Lung (tissue), 11 donors: ENCODE measurements at regions not wholly inside any gene's neighbourhood (a gene's known extent, or its start where the extent isn't known, plus 50 kb on each side); places are given as distances from the start of the nearest gene placed in this dataset.

Experiments
- ATAC-seq: fragments of 200-7000 bp; cut with Tn5 transposase; one replicate; pipeline ENCODE4 v1.9.1; 2020; ENCODE audit warnings: moderate number of reproducible peaks; ENCODE audit not compliant: insufficient read depth, low FRiP score
- DNase-seq, 3 donors: peaks; one replicate each; pipeline ENCODE4 v3.0.0-alpha.2; 2013 to 2017
- H3K27ac ChIP-seq, 2 donors: one replicate each; pipeline ENCODE4 v1.5.1; 2013; ENCODE audit warnings: mild to moderate bottlenecking in 2 of 2, moderate library complexity in 2 of 2, control low read depth in 1 of 2, inconsistent platforms in 1 of 2, low read depth in 1 of 2, low read length in 1 of 2
- H3K27me3 ChIP-seq, 3 donors: one replicate each; pipeline ENCODE4 v1.5.1; 2013; ENCODE audit warnings: low read length in 2 of 3; ENCODE audit not compliant: control insufficient read depth in 3 of 3, insufficient read depth in 3 of 3
- H3K36me3 ChIP-seq, 4 donors: one replicate each; pipeline ENCODE4 v1.5.1; 2013; ENCODE audit warnings: low read length in 4 of 4, mild to moderate bottlenecking in 1 of 4, moderate library complexity in 1 of 4; ENCODE audit not compliant: control insufficient read depth in 4 of 4, insufficient read depth in 4 of 4
- H3K4me1 ChIP-seq, 5 donors: one replicate each; pipeline ENCODE4 v1.5.1; 2013; ENCODE audit warnings: low read length in 5 of 5, mild to moderate bottlenecking in 2 of 5, moderate library complexity in 1 of 5; ENCODE audit not compliant: control insufficient read depth in 5 of 5, insufficient read depth in 5 of 5
- H3K4me3 ChIP-seq: one replicate; pipeline ENCODE4 v1.5.1; 2013; ENCODE audit warnings: mild to moderate bottlenecking, control low read depth, moderate library complexity
- H3K9ac ChIP-seq, 2 donors: one replicate each; pipeline ENCODE4 v1.5.1; 2013; ENCODE audit warnings: low read length in 2 of 2, control low read depth in 1 of 2; ENCODE audit not compliant: insufficient read depth in 1 of 2
- H3K9me3 ChIP-seq, 4 donors: one replicate each; pipeline ENCODE4 v1.5.1; 2013; ENCODE audit warnings: low read length in 3 of 4, mild to moderate bottlenecking in 1 of 4, moderate library complexity in 1 of 4; ENCODE audit not compliant: control insufficient read depth in 4 of 4, insufficient read depth in 3 of 4
- WGBS, 2 donors: extraction: QIAGEN DNeasy Blood & Tissue Kit; methylation state at CpG; one replicate each; pipeline ENCODE4 v1.1.7; 2013; 5-methylcytosine and 5-hydroxymethylcytosine counted together
- TF ChIP-seq, protein P1 (sequence below): IDR thresholded peaks from 2 replicates; pipeline ENCODE4 v1.5.1; 2012; ENCODE audit warnings: mild to moderate bottlenecking; ENCODE audit errors: control extremely low read depth, extremely low read depth
- donor health status: control.
- donor health status: control.
- donor health status: Bipolar disorder and iron deficiency.
- donor health status: healthy.
- donor health status: DM: yes; HTN: yes; CAD: no.

DNA sequence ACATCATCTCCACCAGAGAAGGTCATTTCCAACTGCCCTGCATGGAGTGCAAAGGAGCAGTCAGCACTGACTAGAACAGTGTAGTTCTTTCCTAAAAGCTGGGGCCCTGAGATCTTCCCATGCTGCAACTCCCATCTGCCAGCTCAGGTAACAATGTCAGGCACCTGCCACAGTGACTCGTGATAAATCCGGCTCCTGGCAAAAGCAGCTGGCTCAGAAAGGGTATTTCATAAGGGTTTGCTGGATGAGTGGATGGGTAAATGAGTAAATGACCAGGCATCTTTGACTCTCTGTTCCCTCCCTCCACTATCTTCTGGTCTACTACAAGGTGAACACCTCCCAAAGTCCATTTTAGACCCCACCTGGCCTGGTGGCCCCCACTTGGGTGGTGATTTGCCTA lies 403.6 kb downstream of the NXPE2 start:
- Histone ChIP-seq H3K27me3 (peaks cover 0 to 34% (median 4%) of the 10 kb centered on the region in 3 donors), H3K27ac (no peak overlapping the region), H3K4me3 (no peak overlapping the region), H3K36me3 (no peaks in the 10 kb centered on the region), H3K9ac (no peak overlapping the region), H3K4me1 (peaks cover 0 to 13% (median 0%) of the 10 kb centered on the region in 5 donors), H3K9me3 (peaks cover 0 to 2% (median 0%) of the 10 kb centered on the region in 4 donors)
- DNase-seq (no peak), ATAC-seq (no peak)
- 69 to 74% methylated on average over 2 of the region's 2 CpGs for WGBS, 2 donors
- TF ChIP-seq, protein P1, sequence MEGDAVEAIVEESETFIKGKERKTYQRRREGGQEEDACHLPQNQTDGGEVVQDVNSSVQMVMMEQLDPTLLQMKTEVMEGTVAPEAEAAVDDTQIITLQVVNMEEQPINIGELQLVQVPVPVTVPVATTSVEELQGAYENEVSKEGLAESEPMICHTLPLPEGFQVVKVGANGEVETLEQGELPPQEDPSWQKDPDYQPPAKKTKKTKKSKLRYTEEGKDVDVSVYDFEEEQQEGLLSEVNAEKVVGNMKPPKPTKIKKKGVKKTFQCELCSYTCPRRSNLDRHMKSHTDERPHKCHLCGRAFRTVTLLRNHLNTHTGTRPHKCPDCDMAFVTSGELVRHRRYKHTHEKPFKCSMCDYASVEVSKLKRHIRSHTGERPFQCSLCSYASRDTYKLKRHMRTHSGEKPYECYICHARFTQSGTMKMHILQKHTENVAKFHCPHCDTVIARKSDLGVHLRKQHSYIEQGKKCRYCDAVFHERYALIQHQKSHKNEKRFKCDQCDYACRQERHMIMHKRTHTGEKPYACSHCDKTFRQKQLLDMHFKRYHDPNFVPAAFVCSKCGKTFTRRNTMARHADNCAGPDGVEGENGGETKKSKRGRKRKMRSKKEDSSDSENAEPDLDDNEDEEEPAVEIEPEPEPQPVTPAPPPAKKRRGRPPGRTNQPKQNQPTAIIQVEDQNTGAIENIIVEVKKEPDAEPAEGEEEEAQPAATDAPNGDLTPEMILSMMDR: no peak

DNA sequence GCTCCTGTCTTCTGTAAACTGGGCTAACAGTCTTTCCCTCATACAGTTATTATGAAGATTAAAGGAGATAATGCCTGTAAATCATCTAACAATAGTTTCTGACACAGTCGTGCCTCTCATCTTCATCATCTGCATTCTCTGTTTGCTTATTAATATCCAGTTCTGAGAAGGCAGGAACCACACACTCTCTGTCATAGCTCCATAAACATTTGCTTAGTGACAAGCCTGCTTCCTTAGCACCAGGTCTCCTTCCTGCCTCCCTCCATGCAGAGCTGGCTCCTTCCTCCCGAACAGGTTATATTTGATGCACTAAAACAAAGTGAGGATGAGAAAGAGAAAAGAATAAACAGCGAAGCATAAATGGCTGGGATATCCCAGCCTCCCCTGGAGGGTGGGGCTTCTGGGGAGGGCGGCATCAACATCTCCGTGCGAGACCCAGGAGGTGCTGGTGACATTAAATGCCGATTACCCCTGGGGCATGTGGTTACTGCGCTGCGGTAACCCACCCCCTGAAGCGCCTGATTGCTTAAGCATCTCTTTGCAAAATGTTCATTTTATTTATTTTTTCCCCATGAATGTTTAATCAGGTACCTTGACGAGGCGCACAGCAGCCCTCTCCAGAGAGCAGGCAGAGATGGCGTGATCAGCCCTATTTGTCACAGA lies 404.9 kb downstream of the NXPE2 start:
- Histone ChIP-seq H3K9me3 (peaks cover 0 to 3% (median 0%) of the 10 kb centered on the region in 4 donors), H3K4me3 (no peak overlapping the region), H3K27ac (no peak overlapping the region), H3K36me3 (no peaks in the 10 kb centered on the region), H3K4me1 (peaks cover 0 to 13% (median 0%) of the 10 kb centered on the region in 5 donors), H3K27me3 (peaks cover 0 to 34% (median 4%) of the 10 kb centered on the region in 3 donors), H3K9ac (no peak overlapping the region)
- ATAC-seq (no peak), DNase-seq (no peak)
- TF ChIP-seq, protein P1: no peak
- WGBS, 2 donors: 53 to 64% methylated on average over 13 of the region's 13 CpGs

DNA sequence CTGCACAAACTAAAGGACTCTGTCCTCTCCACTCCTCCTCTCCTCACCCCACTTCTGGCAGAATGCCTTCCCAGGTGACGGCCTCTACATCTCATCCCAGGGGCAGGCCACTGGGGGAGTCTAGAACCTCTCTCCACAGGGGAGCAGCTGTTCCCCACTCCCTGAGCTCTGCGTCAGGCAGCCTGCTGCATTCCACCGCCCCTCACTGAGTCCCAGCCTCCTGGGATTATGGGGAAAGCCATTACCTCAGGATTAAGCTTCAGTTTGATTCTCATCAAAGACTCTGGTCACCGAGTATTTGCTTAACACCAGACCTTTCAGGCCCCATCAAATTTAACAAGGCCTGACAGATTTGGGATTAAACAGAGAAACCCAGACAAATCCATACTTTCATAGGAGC lies 405.9 kb downstream of the NXPE2 start:
- Histone ChIP-seq H3K4me1 (peaks cover 0 to 13% (median 0%) of the 10 kb centered on the region in 5 donors), H3K27me3 (peaks cover 0 to 31% (median 4%) of the 10 kb centered on the region in 3 donors), H3K9me3 (peaks cover 0 to 5% (median 0%) of the 10 kb centered on the region in 4 donors), H3K9ac (no peak overlapping the region), H3K36me3 (no peaks in the 10 kb centered on the region), H3K4me3 (no peak overlapping the region), H3K27ac (no peak overlapping the region)
- TF ChIP-seq, protein P1: no peak
- WGBS, 2 donors: 76 to 83% methylated on average over 4 of the region's 4 CpGs
- ATAC-seq (no peak), DNase-seq (no peak)
